ENCODE measurements at regions not wholly inside any gene's neighbourhood (a gene's known extent, or its start where the extent isn't known, plus 50 kb on each side); places are given as distances from the start of the nearest gene placed in this dataset.

- WGBS: 69% methylated on average over 2 of the region's 2 CpGs
- TF ChIP-seq FOXA1 (IDR thresholded peaks at IDR 0.05) (no peak), MAX (IDR thresholded peaks at IDR 0.05) (no peak), ZBTB33 (IDR thresholded peaks at IDR 0.05) (no peak), CTCF (IDR thresholded peaks at IDR 0.05; ENCODE audit: low read depth, low read length, missing input control) (no peak)
- Histone ChIP-seq H3K9me3 (ENCODE audit: control insufficient read depth in 4 of 4, low read length in 3 of 4) (no peaks in the 10 kb centered on the region), H3K4me1 (ENCODE audit: control insufficient read depth in 4 of 4, insufficient read depth in 4 of 4, low read length in 3 of 4) (no peaks in the 10 kb centered on the region), H3K36me3 (ENCODE audit: control insufficient read depth in 4 of 4, insufficient read depth in 3 of 4, low read depth in 1 of 4, low read length in 3 of 4) (no peaks in the 10 kb centered on the region), H3K4me3 (ENCODE audit: low read depth in 1 of 3, low read length in 3 of 3) (no peak overlapping the region), H3K27me3 (ENCODE audit: control insufficient read depth in 4 of 4, insufficient read depth in 4 of 4, low read length in 3 of 4) (no peaks in the 10 kb centered on the region), H3K27ac (ENCODE audit: low read depth in 1 of 2, low read length in 2 of 2) (no peak overlapping the region), H3K9ac (ENCODE audit: low read depth in 1 of 2, low read length in 2 of 2) (no peak overlapping the region)
- no peak for DNase-seq (ENCODE audit: low spot score)
These were observed 157.5 kb downstream of the RFX6 start for GRCh38 chr6:117034547-117034946.

- Histone ChIP-seq H3K9ac (ENCODE audit: low read depth in 1 of 2, low read length in 2 of 2) (no peak overlapping the region), H3K9me3 (ENCODE audit: control insufficient read depth in 4 of 4, low read length in 3 of 4) (no peaks in the 10 kb centered on the region), H3K27ac (ENCODE audit: low read depth in 1 of 2, low read length in 2 of 2) (no peak overlapping the region), H3K4me1 (ENCODE audit: control insufficient read depth in 4 of 4, insufficient read depth in 4 of 4, low read length in 3 of 4) (no peaks in the 10 kb centered on the region), H3K27me3 (ENCODE audit: control insufficient read depth in 4 of 4, insufficient read depth in 4 of 4, low read length in 3 of 4) (no peaks in the 10 kb centered on the region), H3K4me3 (ENCODE audit: low read depth in 1 of 3, low read length in 3 of 3) (no peak overlapping the region), H3K36me3 (ENCODE audit: control insufficient read depth in 4 of 4, insufficient read depth in 3 of 4, low read depth in 1 of 4, low read length in 3 of 4) (no peaks in the 10 kb centered on the region)
- DNase-seq (ENCODE audit: low spot score): no peak
- TF ChIP-seq HNF4G (IDR thresholded peaks at IDR 0.05) (no peak), FOXA2 (IDR thresholded peaks at IDR 0.05) (no peak), HNF4A (conservative IDR thresholded peaks at IDR 0.05) (no peak), REST (IDR thresholded peaks at IDR 0.05) (no peak), TAF1 (conservative IDR thresholded peaks at IDR 0.05) (no peak), SP1 (IDR thresholded peaks at IDR 0.05) (no peak), RAD21 (IDR thresholded peaks at IDR 0.05) (no peak), NR2F2 (IDR thresholded peaks at IDR 0.05) (no peak), ZBTB33 (IDR thresholded peaks at IDR 0.05) (no peak), CTCF (IDR thresholded peaks at IDR 0.05; ENCODE audit: low read depth, low read length, missing input control) (no peak), YY1 (IDR thresholded peaks at IDR 0.05) (no peak), RXRA (IDR thresholded peaks at IDR 0.05) (no peak), ATF3 (IDR thresholded peaks at IDR 0.05) (no peak), GABPA (IDR thresholded peaks at IDR 0.05 in 1 of 2, conservative IDR thresholded peaks at IDR 0.05 in 1 of 2) (no peak), FOXA1 (IDR thresholded peaks at IDR 0.05) (no peak), MAX (IDR thresholded peaks at IDR 0.05) (no peak), EGR1 (IDR thresholded peaks at IDR 0.05; ENCODE audit: low read depth in 2 of 2) (no peak), JUND (IDR thresholded peaks at IDR 0.05) (no peak)
- WGBS: 87% methylated on average over 4 of the region's 4 CpGs
These were observed 157.9 kb downstream of the RFX6 start for GRCh38 chr6:117034971-117035370.
